NCI-H82 treated with DMSO at 0.1 percent for 48 hours (cell line): ENCODE measurements at regions not wholly inside any gene's neighbourhood (a gene's known extent, or its start where the extent isn't known, plus 50 kb on each side); places are given as distances from the start of the nearest gene placed in this dataset.

Source experiments
- DNase-seq: peaks from one replicate; lab custom pipeline; 2025; ENCODE audit not compliant: unreplicated experiment; lab: John Stamatoyannopoulos, UW

DNA sequence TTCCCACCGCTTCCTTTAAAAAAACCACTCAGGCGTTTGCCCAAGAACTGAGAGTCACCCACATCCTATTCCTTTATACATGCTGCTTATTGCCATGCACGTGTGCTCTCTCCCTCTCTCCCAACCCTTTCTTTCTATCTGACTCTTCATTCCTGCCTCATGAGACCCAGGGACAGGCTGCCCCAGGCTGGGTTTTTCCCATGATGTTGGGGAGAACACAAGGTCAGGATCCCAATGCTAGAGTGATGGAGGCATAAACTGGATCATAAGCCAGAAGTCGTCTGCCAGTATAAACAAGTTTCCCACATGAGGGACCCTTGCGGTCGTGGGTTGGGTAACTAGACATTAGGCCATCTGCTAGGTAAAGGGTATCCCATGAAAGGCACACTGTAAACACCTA, 64.9 kb downstream of the CD2 start:
- no peak for DNase-seq

- no peak for DNase-seq
Observed at GRCh38 chr1:116820369-116820768, 66.1 kb downstream of the CD2 start.

GRCh38 chr1:116821763-116822162, 67.5 kb downstream of the CD2 start:
- DNase-seq = no peak

- no peak for DNase-seq
Observed at GRCh38 chr1:116824631-116825206, 70.5 kb downstream of the CD2 start.

DNA sequence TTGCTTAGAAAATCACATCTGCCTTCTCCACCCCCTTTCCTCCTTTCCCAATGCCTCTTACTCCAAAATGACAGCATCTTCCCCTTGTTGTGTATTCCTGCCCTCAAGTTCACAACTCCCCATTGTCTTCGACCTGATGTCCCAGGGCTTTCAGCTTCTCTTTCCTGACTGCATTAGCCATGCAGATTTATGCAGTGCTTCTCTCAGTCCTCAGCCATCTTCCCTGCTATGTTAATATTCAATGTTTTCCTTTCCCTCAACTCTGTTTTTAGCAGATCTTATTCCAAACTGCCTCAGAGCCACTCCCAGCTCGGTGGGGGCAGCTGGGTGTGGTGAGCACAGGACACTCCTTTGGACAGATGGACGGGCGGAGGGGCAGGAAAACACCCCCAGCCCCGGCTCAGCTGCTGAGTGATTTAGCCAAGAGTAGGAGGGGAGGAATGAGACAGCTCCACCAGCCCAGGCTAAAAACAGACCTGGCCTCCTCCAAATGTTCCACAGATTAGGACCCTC, 71.0 kb downstream of the CD2 start:
- peak; percentile 67 for DNase-seq

GRCh38 chr1:116825720-116826438, 71.6 kb downstream of the CD2 start:
- DNase-seq = peak; percentile 57

- peak; percentile 98 for DNase-seq
Observed at GRCh38 chr1:116826818-116827606, 72.8 kb downstream of the CD2 start.

GRCh38 chr1:116827607-116828105, 73.4 kb downstream of the CD2 start:
- no peak for DNase-seq

DNA sequence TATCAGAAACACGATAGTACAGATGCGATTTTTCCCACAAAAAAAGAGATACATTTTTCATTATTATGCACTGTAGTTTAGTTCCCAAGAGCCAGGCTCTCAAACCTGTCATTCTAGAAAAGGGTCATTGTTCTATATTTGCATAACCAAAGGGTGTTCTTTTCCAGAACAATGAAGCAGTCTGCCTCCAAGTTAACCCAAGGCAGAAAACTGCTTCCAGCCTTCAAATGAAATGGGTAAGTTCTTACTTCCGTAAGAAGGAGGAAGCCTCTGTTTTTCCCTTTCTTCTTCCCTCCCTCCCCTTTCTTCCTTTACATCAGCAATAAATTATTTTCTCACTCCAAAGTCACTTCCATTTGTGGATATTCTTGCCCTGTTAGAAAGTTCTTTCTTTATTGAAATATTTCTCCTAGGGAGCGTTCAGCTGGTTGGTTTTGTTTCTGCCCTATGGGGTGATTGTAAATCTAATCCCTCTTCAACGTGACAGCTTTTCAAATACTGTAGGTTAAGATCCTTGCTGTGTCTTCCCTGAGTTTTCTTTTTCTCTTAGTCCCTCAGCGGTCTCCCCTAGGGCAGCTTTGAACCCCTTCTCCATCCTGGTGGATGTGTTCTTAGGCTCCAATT, 77.3 kb upstream of the PTGFRN start:
- DNase-seq = no peak

DNA sequence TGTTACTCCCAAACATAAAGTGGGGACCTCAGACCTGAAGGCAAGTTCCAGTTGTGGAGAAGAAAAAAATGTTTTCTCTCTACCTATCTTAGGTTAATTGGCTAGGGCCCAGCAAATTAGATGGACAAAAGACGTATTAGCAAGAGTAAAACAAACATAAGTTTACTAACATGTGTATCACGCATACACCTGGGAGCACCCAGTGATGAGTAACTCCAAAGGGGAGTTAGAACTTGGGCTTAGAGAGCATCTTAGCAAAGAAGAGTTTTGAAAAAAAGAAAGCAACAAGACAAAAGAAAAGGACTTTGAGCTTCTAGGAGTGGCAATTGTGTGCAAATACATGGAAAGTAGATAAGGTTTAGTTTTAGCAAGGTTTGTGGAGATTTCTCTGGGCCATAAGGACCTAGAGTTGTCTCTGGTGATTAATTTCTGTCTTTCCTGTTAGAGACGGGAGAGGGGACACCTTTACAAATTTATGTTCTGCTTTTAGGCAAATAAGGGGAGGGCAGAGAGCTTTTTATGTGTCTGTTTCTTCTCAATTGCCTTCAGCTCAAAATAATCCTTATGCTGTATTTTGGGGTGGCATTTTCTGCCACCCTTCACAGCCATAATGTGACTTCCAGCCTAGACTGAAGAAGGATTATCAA, 76.7 kb upstream of the PTGFRN start:
- DNase-seq = no peak

DNA sequence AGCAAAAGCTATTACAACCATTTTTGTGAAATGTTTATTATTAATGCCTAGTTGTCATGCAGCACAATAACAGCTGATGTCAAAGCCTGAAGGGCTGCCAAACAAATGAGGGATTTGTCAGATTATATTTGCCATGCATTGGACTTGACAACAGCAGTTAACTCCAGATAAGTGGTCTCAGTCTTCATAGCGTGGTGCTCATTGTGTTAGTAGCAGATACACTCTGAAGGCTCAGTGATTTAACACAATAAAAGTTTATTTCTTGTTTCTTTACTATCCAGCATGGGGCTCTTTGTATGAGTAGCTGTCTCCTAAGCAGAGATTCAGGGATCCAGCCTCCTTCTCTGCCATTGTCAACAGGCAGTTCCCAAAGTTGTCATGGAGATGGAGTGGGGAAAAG, 76.0 kb upstream of the PTGFRN start:
- no peak for DNase-seq

DNA sequence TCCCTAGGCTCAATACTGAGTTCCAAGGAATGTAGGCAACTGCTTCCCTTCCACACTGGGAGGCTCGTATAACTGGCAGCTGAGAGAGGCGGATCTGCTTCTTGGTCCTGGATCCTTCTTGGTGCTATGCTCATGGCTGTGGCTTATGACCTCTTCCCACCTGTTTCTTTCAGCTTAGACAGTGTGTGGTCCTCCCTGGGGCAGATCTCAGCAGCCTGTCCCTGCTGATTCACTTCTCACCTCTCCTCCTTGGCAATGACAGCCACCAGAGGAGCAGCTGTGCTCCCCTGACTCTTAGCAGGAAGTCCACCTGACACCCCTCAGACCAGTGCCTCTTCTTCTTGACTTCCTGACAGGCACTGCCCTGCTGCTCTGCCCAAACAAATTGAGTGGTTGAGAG, 75.1 kb upstream of the PTGFRN start:
- no peak for DNase-seq

DNA sequence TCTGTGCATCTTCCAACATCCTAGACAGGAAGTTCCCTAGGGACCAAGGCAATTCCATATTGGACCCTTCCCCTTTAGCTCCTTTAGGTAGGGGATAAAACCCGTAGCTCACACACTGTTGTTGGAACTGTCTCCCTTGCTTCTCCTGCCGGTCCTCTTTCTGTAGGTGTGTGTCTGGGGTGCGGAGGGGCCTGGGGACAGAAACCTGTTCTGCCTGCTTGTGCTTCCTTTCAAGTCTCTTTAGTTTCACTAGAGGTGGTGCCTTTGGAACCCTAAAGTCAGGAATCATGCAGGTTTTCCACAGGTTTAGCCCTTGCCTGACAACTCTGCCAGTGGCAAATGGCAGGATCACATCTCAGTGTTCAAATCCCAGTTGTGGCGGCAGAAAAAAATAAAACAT, 74.6 kb upstream of the PTGFRN start:
- no peak for DNase-seq

GRCh38 chr1:116836099-116836498, 73.6 kb upstream of the PTGFRN start:
- no peak for DNase-seq

GRCh38 chr1:116841569-116842344, 68.0 kb upstream of the PTGFRN start:
- DNase-seq = no peak

GRCh38 chr1:116842654-116843053, 67.1 kb upstream of the PTGFRN start:
- no peak for DNase-seq

GRCh38 chr1:116844775-116845174, 64.9 kb upstream of the PTGFRN start:
- DNase-seq = no peak

GRCh38 chr1:116847190-116847589, 62.5 kb upstream of the PTGFRN start:
- DNase-seq = no peak

DNA sequence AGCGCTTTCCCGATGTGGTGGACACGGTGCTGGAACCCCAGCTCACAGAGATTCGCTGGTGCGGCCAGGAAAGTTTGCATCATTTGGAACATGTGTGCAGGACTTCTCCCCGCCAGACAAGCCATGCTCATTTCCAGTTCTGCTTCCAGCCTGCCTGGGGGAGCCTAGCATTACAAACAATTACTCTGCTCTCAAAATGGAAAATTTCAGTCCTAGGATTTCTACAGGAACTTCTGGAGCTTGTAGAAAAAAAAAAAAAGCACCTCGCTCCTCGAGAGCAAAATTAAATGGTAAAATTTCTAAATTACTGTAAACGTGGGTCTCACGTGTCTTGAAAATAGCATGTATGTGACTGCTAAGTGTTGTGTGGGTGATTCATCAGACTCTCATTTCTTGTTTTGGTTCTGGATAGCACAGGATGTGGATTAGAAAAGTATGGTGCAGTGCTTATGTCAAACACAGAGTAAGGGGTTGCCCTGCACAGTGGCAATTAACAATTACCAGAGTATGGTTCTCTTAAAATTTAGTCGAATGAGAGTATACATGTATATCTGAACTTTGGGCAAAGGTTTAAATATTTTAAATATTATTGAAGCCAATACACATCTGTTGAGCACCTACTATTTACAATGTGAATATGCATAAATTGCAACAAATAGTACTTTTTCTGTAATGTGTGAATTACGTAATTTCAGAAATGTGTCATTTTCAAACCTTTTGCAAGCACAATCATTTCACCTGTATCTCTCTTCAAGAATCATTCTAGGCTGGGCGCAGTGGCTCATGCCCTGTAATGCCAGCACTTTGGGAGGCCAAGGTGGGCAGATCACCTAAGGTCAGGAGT, 61.8 kb upstream of the PTGFRN start:
- DNase-seq = no peak
